Endothelial cell (in vitro differentiated cells): ENCODE measurements at regions not wholly inside any gene's neighbourhood (a gene's known extent, or its start where the extent isn't known, plus 50 kb on each side); places are given as distances from the start of the nearest gene placed in this dataset.

Experiments
- DNase-seq: peaks from one replicate; pipeline ENCODE4 v3.0.0; 2021; ENCODE audit warnings: low spot score
- H3K27ac Mint-ChIP-seq: one replicate; pipeline ENCODE4 v1.8.0; 2021; ENCODE audit warnings: mixed read lengths, inconsistent platforms; ENCODE audit not compliant: unreplicated experiment
- H3K27me3 Mint-ChIP-seq: one replicate; pipeline ENCODE4 v1.8.0; 2021; ENCODE audit warnings: mild to moderate bottlenecking, moderate library complexity, mixed read lengths, inconsistent platforms; ENCODE audit not compliant: unreplicated experiment
- H3K36me3 Mint-ChIP-seq: one replicate; pipeline ENCODE4 v1.8.0; 2021; ENCODE audit warnings: mild to moderate bottlenecking, low read depth, mixed read lengths, inconsistent platforms; ENCODE audit not compliant: unreplicated experiment
- H3K4me1 Mint-ChIP-seq: one replicate; pipeline ENCODE4 v1.8.0; 2021; ENCODE audit warnings: mild to moderate bottlenecking, mixed read lengths, inconsistent platforms; ENCODE audit not compliant: unreplicated experiment
- H3K4me3 Mint-ChIP-seq: one replicate; pipeline ENCODE4 v1.8.0; 2021; ENCODE audit warnings: mild to moderate bottlenecking, mixed read lengths, inconsistent platforms; ENCODE audit not compliant: unreplicated experiment
- H3K9me3 Mint-ChIP-seq: one replicate; pipeline ENCODE4 v1.8.0; 2021; ENCODE audit warnings: mixed read lengths, inconsistent platforms; ENCODE audit not compliant: unreplicated experiment
- CTCF ChIP-seq: fragments of 200-600 bp; sonication (generic); IDR thresholded peaks from one replicate; pipeline ENCODE4 v1.5.0; 2021; ENCODE audit warnings: antibody characterized with exemption; ENCODE audit not compliant: unreplicated experiment

- no peak for DNase-seq
- no peak for TF ChIP-seq CTCF
- peaks cover 4% of the 10 kb centered on the region for H3K9me3 Mint-ChIP-seq
- H3K27me3 Mint-ChIP-seq: no peaks in the 10 kb centered on the region
- H3K4me1 Mint-ChIP-seq: peaks cover 10% of the 10 kb centered on the region
- no peak overlapping the region for H3K4me3 Mint-ChIP-seq
- no peaks in the 10 kb centered on the region for H3K36me3 Mint-ChIP-seq
- no peak overlapping the region for H3K27ac Mint-ChIP-seq
Observed at GRCh38 chr14:76943072-76943471, 85.4 kb downstream of the IRF2BPL start.

GRCh38 chr14:76941946-76942805, 86.3 kb downstream of the IRF2BPL start:
- Mint-ChIP-seq H3K27ac (no peak overlapping the region), H3K27me3 (no peaks in the 10 kb centered on the region), H3K4me1 (peaks cover 7% of the 10 kb centered on the region), H3K36me3 (no peaks in the 10 kb centered on the region), H3K9me3 (peaks cover 4% of the 10 kb centered on the region), H3K4me3 (no peak overlapping the region)
- TF ChIP-seq CTCF: no peak
- DNase-seq: no peak

GRCh38 chr14:76941544-76941943, 87.0 kb downstream of the IRF2BPL start:
- H3K4me3 Mint-ChIP-seq: no peak overlapping the region
- no peak for TF ChIP-seq CTCF
- peaks cover 1% of the 10 kb centered on the region for H3K4me1 Mint-ChIP-seq
- no peaks in the 10 kb centered on the region for H3K27me3 Mint-ChIP-seq
- H3K36me3 Mint-ChIP-seq: no peaks in the 10 kb centered on the region
- H3K27ac Mint-ChIP-seq: no peak overlapping the region
- H3K9me3 Mint-ChIP-seq: peaks cover 4% of the 10 kb centered on the region
- DNase-seq: no peak

- no peaks in the 10 kb centered on the region for H3K36me3 Mint-ChIP-seq
- H3K4me3 Mint-ChIP-seq: no peak overlapping the region
- H3K27me3 Mint-ChIP-seq: no peaks in the 10 kb centered on the region
- H3K27ac Mint-ChIP-seq: no peak overlapping the region
- TF ChIP-seq CTCF: no peak
- H3K4me1 Mint-ChIP-seq: no peaks in the 10 kb centered on the region
- DNase-seq: no peak
- H3K9me3 Mint-ChIP-seq: peaks cover 4% of the 10 kb centered on the region
Observed at GRCh38 chr14:76940021-76940760, 88.3 kb downstream of the IRF2BPL start.
